ENCODE measurements at regions not wholly inside any gene's neighbourhood (a gene's known extent, or its start where the extent isn't known, plus 50 kb on each side); places are given as distances from the start of the nearest gene placed in this dataset.

- no peak for TF ChIP-seq CTCF (conservative IDR thresholded peaks at IDR 0.05; ENCODE audit: low read depth, low read length)
- no peak for TF ChIP-seq EZH2 (IDR thresholded peaks at IDR 0.05; ENCODE audit: borderline replicate concordance, low read depth, low read length, poor library complexity, severe bottlenecking)
Measured at GRCh38 chr4:181611033-181611711, 632.0 kb upstream of the TENM3 start.
